ENCODE measurements at regions not wholly inside any gene's neighbourhood (a gene's known extent, or its start where the extent isn't known, plus 50 kb on each side); places are given as distances from the start of the nearest gene placed in this dataset.
"Not testable (repeated sequence)": the region's sequence is repeated elsewhere in the genome, so short reads cannot be mapped to it uniquely, and the experiment has no call there.

DNA sequence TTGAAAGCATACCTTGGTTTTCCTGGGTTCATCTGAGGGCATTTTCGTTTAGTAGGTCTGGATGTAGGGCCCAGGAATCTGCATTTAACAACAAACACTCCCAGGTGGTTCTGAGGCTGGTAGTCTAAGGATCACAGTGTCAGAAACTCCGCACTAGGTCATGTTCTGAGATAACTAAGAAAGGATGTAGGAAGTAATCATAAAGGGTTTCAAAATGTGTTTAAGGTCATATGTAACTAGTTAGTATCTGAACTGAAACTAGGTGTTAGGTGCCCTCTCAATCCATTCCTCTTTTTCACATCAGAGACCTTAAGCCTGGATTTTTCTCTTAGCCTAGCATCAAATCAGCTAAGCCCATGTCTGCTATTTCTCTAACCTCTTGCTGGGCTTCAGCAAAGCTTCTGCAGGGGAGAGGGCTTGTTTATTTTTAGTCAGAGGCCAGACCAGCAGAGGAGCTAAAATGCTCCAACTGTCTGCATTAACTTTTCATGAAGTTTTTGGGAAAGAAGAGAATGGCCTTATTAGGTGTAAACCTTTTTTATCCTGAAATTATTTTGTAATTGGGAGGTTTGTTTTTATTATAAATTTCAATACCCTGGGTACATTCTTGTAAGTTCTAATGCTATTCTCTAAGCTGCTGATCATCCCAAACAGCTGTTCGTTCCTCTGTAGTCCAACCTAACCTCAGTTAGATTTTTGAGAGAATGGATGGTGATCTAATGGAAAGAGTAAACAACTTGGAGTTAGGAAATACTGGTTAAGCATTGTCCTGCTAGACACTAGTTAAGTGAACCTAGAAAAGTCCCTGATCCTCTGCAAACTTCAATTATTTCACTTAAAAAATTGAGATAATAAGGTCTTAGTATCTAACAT is 262.8 kb upstream of the RFC3 start:
- TF ChIP-seq, protein P1, sequence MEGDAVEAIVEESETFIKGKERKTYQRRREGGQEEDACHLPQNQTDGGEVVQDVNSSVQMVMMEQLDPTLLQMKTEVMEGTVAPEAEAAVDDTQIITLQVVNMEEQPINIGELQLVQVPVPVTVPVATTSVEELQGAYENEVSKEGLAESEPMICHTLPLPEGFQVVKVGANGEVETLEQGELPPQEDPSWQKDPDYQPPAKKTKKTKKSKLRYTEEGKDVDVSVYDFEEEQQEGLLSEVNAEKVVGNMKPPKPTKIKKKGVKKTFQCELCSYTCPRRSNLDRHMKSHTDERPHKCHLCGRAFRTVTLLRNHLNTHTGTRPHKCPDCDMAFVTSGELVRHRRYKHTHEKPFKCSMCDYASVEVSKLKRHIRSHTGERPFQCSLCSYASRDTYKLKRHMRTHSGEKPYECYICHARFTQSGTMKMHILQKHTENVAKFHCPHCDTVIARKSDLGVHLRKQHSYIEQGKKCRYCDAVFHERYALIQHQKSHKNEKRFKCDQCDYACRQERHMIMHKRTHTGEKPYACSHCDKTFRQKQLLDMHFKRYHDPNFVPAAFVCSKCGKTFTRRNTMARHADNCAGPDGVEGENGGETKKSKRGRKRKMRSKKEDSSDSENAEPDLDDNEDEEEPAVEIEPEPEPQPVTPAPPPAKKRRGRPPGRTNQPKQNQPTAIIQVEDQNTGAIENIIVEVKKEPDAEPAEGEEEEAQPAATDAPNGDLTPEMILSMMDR (IDR thresholded peaks at IDR 0.05; ENCODE audit: extremely low read depth, insufficient read depth, missing control alignments), result no peak
- DNase-seq (ENCODE audit: low spot score), result peak; percentile 39
- in situ Hi-C loops (cut with MboI; ENCODE audit: low pct_unique_long_range_greater_than_20kb, low sequenced_read_pairs, unreplicated experiment), result no loop called here

DNA sequence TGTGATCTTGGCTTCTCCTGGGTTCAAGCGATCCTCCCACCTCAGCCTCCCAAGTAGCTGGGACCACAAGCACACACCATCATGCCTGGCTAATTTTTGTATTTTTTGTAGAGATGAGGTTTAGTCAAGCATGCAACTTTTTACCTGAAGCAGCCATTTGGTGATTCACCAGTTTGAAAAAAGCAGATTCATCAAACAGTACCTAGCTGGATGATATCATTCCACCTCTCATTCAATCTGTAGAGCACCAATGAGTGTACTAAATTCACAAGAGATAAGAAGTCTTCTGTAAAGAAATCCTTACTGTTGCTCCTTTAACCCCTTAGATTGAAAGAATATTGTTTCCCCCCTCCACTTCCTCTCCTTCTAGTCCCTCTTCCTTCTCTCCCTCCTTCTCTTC is 261.1 kb upstream of the RFC3 start:
- in situ Hi-C loops (cut with MboI; ENCODE audit: low pct_unique_long_range_greater_than_20kb, low sequenced_read_pairs, unreplicated experiment), result no loop called here
- DNase-seq (ENCODE audit: low spot score), result no peak
- TF ChIP-seq, protein P1 (IDR thresholded peaks at IDR 0.05; ENCODE audit: extremely low read depth, insufficient read depth, missing control alignments), result no peak

DNA sequence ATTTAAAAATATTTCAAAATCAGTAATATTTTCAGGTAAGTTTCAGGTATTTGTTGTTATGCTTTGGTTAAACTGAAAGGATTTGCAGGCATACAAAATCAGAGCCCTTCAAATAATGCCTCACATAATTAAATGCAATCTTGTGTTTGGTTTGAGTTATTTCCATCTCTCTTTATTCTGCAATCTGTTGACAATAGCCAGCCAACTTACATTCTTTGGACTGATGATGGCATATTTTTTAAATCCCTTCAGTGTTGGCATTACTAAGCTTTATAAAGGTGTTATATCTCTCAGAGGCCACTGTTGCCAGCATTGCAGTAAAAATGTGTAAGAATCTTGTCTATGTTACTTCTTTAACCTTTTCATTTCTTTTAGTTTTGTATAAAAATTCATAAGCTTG is 257.2 kb upstream of the RFC3 start:
- no peak for DNase-seq (ENCODE audit: low spot score)
- in situ Hi-C loops (cut with MboI; ENCODE audit: low pct_unique_long_range_greater_than_20kb, low sequenced_read_pairs, unreplicated experiment), result no loop called here
- TF ChIP-seq, protein P1 (IDR thresholded peaks at IDR 0.05; ENCODE audit: extremely low read depth, insufficient read depth, missing control alignments), result no peak

DNA sequence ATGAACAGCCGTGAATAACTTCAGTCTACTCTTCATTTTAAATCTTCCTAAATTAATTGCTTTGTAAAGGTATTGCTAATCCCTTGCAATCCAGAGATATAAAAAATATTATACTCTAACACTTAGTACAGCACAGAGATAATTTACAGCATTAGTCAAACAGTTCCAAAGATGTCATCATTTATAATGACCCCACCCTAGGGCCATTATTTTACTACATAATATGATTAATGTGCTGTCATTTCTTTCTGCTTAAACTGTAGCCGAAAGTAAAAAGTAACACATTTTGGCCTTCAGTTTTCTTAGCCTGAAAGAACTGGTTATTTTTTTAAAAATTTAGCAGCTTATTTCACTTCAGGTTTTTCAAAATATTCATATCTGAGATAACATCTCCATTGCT is 256.3 kb upstream of the RFC3 start:
- TF ChIP-seq, protein P1 (IDR thresholded peaks at IDR 0.05; ENCODE audit: extremely low read depth, insufficient read depth, missing control alignments), result no peak
- no peak for DNase-seq (ENCODE audit: low spot score)
- in situ Hi-C loops (cut with MboI; ENCODE audit: low pct_unique_long_range_greater_than_20kb, low sequenced_read_pairs, unreplicated experiment), result no loop called here

DNA sequence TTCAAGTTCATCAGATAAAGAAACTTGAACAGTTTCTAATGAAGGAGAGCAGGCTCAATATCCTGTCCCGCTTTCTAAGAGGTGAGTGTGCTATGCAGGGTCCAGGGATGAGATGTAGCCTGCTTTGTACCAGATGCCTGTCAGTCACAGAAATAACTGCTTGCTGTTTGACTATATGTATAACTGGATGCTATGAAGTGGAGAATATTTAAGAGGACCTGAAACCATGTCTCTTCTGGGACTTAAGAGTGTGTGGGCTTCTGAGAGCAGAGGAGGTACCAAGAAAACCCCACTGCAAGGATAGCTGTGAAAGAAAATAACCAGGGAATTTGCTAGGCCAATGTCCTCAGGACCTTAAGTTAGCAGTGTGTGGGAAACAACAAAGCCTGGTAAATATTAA is 246.3 kb upstream of the RFC3 start:
- in situ Hi-C loops (cut with MboI; ENCODE audit: low pct_unique_long_range_greater_than_20kb, low sequenced_read_pairs, unreplicated experiment), result no loop called here
- TF ChIP-seq, protein P1 (IDR thresholded peaks at IDR 0.05; ENCODE audit: extremely low read depth, insufficient read depth, missing control alignments), result no peak
- DNase-seq (ENCODE audit: low spot score), result peak; percentile 8

DNA sequence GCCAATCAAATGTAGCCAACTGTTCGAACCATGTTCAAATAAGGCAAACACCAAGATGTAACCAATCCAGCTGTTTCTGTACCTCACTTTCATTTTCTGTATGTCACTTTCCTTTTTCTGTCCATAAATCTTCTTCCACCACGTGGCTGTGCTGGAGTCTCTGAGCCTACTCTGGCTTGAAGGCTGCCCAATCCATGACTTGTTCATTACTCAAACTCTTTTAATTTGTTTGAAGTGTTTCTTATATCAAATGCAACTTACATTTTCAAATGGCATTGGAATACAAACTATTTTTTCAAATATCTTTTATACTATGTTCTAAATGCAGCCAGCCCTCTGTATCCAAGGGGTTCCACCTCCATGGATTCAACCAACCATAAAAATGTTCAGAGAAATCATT is 245.6 kb upstream of the RFC3 start:
- in situ Hi-C loops (cut with MboI; ENCODE audit: low pct_unique_long_range_greater_than_20kb, low sequenced_read_pairs, unreplicated experiment); DNase-seq (ENCODE audit: low spot score): not testable (repeated sequence)

DNA sequence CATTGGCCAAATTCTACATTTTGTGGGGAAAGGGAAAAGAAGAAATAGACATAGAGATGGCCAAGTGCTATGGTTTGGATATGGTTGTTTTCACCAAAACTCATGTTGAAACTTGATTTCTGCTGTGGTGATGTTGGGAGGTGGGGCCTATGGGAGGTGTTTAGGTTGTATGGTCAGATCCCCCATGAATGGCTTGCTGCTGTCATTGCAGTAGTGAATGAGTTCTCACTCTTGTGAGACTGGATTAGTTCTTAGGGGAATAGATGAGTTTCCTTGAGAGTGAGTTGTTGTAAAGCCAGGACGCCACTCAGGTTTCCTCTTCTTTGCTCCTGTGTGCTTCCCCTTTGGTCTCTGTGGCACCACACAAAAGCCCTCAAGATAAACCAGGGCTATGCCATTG is 242.6 kb upstream of the RFC3 start:
- no peak for DNase-seq (ENCODE audit: low spot score)
- TF ChIP-seq, protein P1 (IDR thresholded peaks at IDR 0.05; ENCODE audit: extremely low read depth, insufficient read depth, missing control alignments), result no peak
- in situ Hi-C loops (cut with MboI; ENCODE audit: low pct_unique_long_range_greater_than_20kb, low sequenced_read_pairs, unreplicated experiment), result no loop called here
